ENCODE measurements at regions not wholly inside any gene's neighbourhood (a gene's known extent, or its start where the extent isn't known, plus 50 kb on each side); places are given as distances from the start of the nearest gene placed in this dataset.
"Not testable (repeated sequence)": the region's sequence is repeated elsewhere in the genome, so short reads cannot be mapped to it uniquely, and the experiment has no call there.

DNA sequence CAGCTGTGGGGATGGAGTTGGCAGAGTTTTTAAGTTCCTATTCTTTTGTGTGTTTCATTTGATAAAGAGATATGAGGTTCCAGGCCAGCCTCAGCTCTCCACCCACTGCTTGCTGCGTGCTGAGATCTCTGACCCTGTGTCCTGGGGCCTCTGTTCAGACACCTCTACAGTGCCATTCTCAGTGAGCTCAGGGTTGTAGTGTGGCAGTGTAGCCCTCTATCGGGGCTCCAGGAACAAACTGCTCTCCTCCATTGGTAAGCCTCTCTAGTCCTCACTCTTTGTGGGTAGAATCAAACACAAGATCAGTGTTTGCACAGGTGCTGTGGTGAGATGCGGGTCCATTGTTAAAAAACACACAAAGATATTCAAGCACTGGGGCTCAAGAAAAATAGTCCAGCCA lies 386.6 kb upstream of the RPS23 start:
- DNase-seq (ENCODE audit: low read depth in 4 of 4, low spot score in 3 of 4), result no peak

DNA sequence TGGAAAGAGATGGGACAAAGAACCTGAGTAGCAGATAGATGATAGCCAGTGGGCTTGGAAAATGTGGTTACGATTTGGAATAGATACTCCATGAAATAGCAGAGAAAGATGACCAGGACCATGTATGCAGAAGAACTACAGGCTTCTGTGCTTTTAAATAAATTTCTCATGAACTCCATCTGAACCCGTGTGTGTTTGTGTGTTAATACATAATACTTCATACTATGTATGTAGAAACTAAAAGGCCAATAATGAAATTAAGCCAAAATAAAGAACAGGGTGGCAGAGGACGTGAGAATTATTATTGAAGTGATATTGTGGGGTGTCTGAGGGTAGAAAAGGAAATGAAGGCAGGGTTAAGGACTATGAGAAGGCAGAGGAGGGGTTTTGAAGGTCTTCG lies 385.1 kb upstream of the RPS23 start:
- DNase-seq (ENCODE audit: low read depth in 4 of 4, low spot score in 3 of 4), result no peak

DNA sequence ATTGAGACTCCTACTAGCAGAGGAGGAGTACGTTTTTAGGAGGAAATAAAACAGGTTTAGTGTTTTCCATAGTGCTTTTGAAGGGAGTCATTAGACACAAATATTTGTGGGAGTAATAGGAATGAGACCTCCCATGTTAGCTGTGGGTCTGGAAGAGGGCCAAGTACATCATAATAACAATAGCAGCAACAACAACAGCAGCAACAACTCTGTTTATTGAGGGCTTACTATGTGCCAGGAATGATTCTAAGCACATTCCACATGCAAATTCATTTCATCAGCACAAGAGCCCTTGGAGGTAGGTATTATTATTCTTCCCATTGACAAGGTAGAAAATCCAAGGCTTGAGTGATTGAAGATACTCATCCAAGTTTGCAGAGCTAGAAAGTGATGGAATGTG lies 384.2 kb upstream of the RPS23 start:
- no peak for DNase-seq (ENCODE audit: low read depth in 4 of 4, low spot score in 3 of 4)

DNA sequence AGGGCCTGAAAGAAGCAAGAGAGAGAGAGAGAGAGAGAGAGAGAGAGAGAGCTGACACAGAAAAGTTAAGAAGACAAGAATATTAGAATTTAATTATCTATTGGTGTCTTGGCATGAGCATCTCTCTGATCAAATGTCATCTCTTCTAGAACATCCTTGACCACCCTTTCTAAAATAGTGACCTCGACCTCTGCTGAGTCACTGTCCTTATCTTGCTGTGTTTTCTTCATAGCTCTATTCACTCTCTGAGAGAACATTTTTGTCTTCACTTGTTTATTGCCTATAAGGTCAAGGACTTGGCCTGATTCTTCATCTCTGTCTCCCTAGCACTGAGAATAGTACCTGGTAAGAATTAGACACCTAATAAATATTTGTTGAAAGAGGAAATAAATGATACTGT lies 383.8 kb upstream of the RPS23 start:
- DNase-seq (ENCODE audit: low read depth in 4 of 4, low spot score in 3 of 4), result no peak

DNA sequence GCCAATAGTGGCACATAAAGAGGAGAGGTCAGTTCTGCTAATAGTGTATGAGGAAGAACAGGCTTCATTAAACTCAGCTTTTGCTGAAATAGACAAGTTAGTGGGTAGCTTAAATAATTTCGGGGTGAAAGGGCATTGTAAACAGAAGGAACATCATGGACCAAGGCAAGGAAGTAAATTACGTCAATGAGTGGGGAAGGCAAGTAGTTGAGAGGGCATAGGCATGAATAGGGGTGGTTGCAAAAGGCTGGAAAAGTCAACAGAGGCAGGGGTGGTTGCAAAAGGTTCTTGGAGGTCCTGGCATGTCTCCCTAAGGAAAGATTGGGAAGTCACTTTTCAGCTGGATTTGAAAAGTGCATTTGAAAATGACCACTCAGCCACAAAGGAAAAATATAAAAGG lies 383.3 kb upstream of the RPS23 start:
- no peak for DNase-seq (ENCODE audit: low read depth in 4 of 4, low spot score in 3 of 4)

DNA sequence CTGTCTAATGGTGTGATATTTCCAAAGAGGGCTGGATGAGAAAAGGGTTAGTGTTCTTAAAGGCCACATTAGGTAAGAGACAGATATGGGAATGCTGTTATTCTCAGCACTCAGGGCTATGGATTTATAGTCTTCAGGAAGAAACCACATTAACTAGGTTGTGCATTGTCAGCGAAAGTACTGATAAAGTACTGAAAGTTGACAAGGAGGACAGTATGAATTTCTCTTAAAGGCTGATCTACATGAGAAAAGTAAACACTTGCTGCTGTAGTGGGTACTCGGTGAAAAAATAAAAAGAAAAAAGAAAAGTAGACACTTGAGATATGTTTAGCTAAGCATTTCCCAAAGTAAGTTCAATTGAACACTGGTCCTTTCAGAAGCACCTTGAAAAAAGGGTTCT lies 381.0 kb upstream of the RPS23 start:
- DNase-seq (ENCODE audit: low read depth in 4 of 4, low spot score in 3 of 4), result no peak

DNA sequence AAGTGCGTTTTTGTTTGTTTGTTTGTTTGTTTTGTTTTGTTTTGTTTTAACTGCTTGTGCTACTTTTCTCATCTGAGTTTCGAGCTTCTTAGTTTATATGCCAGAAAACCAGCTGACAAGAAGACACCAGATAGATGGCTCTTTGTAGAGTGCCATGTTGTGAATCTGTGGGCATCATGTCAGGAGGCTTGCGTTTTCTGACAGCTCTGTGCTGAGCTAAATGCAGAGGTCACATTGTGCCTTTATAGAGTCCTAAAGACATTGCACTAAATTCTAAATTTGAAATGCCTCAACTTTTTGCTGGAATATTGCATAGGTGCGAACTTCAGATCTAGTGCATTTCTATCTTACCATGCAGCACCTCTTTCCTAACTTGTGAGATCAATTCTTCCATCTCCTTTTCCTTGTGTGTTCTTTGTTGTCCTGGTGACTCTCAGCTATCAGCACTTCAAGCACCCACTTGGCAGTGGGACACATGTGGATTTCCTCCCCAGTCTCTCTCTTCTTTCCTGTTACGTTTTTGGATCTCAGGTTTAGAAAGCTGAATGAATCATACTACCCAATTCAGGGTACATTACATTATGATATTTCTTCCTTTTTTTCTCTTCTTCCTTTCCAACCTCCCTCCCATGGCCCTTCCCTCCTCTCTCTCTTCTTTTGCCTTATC lies 379.0 kb upstream of the RPS23 start:
- no peak for DNase-seq (ENCODE audit: low read depth in 4 of 4, low spot score in 3 of 4)

DNA sequence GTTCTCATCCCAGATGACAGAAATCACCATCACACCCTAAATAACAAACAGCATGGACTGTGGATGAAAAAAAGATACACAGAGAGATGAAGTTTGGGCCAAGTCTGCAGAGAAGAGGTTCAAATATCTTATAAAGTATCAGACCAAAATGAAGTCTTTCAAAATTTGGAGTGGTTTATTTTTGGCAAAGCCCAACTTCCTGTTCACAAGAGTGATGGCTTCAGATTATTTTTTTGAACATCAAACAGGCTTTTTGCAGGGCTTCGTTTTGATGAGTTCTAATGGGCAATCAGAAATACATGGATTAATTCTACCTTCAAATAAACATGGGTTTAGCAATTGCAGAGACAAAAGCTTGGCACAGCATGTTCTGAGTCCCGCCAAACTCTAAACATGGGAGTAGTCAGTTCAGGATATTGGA lies 378.2 kb upstream of the RPS23 start:
- no peak for DNase-seq (ENCODE audit: low read depth in 4 of 4, low spot score in 3 of 4)

DNA sequence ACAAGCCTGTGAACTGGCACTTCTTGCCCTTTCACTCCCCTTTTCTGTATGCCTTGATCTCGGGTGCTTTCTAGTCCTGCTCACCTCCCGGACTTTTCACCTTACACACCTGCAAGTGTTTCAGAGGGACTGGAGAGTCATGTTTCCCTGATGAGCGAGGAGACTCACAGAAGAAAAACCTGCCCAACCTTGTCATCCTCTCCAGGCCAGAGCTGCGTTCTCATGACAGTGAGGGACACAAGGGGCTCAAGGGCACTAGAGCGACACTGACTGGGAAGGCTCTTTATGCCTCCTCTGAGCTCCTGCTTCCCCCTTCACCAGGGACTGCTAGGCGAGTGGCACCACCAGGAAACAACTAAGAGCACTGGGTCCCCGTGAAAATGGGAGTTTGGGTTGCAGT lies 376.9 kb upstream of the RPS23 start:
- DNase-seq (ENCODE audit: low read depth in 4 of 4, low spot score in 3 of 4), result no peak

DNA sequence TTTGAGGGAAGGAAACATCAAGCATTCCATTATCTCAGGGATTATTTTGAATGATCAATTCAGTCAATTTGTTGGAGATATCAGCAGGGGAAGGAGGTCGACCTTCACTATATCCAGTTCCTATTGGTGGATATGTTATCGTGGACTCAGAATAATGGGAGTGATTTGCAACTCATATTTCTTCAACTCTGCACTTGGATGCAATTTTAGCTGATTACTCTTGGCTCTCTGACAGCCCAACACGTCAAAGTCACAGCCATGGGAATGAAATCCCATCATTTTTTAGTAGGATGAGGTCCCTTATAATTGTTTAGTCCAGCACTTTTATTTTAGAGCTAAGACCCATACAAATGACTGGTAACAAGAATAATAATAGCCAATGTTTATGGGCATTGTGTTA lies 371.8 kb upstream of the RPS23 start:
- DNase-seq (ENCODE audit: low read depth in 4 of 4, low spot score in 3 of 4), result no peak

DNA sequence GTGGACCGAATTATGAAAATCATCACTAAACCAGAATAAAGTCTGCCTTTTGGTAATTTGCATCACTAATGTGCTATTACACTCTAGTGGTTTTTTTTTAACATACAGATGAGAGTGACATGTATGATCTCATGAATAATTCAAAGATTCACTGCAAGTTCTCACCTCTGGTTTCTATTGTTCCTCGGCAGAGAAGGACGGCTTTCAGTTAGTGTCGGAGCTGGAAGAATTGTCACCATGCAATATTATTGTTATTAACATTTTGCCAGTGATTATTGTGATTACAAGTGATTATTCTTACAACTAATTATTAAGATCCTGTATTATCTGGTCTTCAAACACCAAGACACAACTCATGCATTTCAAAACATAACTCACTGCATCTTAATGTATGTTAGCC lies 366.6 kb upstream of the RPS23 start:
- no peak for DNase-seq (ENCODE audit: low read depth in 4 of 4, low spot score in 3 of 4)

DNA sequence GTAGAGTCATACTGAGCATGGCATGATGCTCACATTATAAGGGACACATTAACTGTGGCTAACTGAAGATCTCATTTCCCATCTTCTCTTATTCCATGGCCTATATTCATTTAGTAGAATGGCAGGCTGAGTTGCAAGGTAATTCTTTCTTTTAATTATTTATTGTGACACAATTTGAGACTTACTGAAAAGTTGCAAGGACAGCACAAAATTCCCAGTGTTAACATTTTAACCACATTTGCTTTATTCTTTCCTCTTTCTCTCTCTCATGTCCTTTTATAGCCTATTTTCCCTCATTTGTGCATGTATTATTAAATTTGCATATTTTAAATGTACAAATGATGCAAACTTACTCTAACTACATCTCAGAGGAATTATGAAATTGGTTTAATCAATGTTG lies 366.1 kb upstream of the RPS23 start:
- no peak for DNase-seq (ENCODE audit: low read depth in 4 of 4, low spot score in 3 of 4)

DNA sequence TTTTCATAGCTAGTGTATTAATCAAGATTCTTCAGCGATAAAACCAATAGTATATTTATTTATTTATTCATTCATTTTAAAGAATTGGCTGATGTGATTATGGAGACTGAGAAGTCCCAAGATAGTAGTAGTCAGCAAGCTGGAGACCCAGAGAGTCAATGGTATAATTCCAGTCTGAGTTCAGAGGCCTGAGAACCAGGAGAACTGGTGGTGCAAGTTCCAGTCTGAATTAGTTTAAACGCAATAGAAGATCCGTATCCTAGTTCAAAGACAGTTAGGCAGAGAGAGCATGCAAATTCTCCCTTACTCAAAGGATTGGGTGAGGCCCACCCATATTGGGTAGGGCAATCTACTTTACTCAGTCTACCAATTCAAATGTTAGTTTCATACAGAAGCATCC lies 364.2 kb upstream of the RPS23 start:
- no peak for DNase-seq (ENCODE audit: low read depth in 4 of 4, low spot score in 3 of 4)

DNA sequence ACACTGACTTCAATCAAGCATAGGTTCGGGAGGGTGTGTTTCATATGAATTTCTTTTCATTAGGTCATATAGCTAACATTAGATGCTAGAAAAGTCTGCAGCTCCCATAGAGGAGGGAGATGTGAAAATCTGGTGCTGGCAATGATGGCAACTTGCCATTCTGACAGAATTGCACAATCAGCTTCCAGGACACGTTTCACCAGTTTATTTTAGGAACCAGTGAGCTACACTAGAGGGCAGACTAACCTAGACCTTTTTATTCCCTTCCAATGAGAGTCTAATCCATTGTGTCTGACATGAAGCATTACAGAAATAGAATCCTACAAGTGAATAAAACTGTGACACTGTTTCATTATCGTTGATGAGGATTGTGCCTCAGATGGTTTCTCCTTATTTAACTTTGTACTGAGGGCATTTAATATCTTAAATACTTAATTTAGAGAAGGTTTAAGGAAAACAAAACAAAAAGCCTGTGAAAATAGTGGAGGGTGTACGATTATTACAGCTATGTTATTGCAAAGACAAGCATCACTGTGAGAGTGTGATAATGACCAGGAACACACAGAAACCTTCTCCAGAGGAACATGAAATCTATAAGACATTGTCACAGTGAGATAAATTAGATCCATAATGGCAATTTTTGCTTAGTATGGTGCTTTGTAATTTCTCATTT lies 363.3 kb upstream of the RPS23 start:
- DNase-seq (ENCODE audit: low read depth in 4 of 4, low spot score in 3 of 4), result peak; percentile 60 to 76 (median 72)

DNA sequence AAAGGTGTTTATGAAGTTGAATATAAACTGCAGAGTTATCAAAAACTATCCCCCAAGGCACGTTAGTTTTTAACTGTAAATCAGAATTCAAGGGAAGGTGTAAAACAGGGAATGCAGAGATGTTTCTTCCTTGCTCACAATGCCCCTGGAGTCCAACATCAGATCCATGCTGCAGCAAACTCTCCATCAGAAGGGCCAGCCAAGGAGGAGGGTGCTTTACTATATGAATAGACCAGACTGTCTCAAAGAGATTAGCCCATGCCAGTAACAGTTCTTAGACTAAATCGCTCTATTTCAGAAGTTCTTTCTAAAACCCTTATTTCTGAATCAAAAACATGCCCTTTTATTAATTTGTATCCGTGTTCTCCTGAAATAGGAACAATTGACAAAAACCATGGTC lies 362.8 kb upstream of the RPS23 start:
- no peak for DNase-seq (ENCODE audit: low read depth in 4 of 4, low spot score in 3 of 4)

DNA sequence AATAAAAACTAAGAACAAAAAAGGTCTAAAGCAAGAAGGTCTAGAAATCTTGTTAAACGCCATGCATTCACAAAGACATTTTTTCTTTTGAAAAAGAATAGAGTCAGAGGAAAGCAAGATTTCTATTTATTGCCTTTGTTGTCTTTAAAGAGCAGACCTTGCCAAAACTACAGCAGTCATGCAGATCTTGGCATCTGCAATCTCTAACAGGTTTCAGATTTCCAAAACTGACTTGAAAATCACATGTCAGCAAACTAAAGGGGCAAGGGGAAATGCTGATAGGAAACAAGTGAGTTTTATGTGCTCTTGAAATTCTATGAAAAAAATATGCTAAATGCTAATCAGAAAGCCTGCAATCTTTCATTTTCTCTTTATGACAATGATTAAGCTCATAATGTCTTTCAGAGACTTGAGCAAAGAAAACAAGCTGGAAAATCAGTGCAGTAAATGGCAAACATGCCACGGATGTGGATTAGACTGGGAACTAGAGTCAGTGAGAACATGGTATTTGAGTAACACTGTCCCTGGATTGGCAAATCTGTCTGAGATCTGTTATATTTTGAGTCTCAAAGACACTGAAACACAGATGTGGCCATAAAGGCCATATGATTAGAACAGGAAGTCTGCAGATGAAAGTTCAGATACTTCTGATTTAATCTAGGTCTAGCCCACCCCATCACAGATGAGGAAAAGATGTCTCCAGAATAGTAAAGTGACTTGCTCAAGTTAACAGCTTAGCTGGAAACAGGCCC lies 361.4 kb upstream of the RPS23 start:
- no peak for DNase-seq (ENCODE audit: low read depth in 4 of 4, low spot score in 3 of 4)

DNA sequence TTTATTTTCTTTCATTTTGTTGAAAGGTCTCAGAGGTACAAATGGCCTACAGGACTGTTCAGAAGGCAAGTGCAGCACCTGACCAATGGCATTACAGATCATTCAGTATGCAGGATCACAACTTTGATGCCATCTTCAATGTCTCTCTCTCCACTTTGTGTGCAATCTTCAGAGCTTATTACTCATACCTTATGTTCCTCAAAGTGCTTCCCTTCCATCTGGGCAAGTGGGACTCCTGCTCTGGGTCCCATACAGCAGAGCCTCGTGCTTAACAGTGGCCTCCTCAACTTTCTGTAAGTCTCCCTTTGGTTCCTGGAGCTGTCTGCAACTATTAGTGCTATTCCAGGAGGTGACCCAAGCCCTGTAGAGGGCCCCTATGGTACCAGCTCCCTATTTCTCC lies 358.4 kb upstream of the RPS23 start:
- DNase-seq (ENCODE audit: low read depth in 4 of 4, low spot score in 3 of 4), result no peak

DNA sequence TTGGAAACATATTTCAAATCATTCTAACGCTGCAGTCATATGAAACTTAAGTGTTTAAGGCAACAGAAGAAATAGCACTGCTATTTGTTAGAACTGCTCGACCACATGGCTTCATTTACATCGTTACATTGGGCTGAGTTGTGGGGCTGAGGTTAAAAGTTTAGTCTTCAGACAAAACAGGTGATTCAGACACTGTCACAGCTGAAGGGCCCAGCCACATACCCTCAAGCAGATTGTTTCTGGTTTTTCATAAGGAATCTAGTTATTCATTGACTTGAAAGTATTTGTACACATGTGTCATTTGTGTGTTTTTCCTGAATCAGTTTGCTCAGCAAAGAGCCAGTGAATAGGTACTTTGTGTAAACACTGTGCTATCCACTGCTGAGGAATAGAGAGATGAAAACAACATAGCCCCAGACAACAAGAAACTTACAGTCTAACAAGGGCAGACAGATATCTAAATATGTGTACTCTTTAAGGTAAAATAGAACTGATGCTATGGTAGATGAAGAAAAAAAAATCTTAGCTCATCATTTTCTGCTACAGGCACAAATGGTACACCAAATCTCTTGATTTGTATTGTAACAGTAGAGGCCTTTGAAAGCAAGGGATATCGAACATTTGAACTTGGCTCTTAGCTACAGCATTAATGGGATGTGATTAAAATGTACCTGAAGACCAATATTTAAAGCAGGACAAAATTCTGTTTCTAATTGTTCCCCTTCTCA lies 357.6 kb upstream of the RPS23 start:
- peak in 3 of 4 donors; percentile 32 to 52 (median 47) for DNase-seq (ENCODE audit: low read depth in 4 of 4, low spot score in 3 of 4)

DNA sequence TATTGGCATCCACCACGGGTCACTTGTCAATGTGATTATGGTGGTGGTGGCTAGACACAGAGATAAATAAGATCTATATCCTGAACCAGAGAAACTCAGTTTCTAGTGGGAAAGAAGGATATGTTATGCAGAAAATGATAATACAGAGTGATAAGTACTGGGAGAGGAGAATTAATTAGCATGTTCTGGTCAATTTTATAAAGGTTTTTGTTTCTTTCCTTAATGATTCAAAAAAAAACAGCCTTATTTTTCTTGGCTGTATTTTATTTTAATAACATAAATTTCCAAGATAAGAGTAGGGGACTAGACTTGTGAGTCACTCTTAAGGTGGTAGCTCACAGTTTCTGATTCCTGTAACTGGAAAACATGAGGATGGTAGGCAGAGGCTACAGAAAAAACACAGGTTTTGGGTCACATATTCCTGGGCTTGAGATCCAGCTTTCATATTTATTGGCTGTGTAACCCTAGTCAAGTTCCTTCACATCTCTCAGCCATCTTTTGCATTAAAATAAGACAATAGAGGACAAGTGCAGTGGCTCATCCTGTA lies 350.3 kb upstream of the RPS23 start:
- DNase-seq (ENCODE audit: low read depth in 4 of 4, low spot score in 3 of 4), result no peak

DNA sequence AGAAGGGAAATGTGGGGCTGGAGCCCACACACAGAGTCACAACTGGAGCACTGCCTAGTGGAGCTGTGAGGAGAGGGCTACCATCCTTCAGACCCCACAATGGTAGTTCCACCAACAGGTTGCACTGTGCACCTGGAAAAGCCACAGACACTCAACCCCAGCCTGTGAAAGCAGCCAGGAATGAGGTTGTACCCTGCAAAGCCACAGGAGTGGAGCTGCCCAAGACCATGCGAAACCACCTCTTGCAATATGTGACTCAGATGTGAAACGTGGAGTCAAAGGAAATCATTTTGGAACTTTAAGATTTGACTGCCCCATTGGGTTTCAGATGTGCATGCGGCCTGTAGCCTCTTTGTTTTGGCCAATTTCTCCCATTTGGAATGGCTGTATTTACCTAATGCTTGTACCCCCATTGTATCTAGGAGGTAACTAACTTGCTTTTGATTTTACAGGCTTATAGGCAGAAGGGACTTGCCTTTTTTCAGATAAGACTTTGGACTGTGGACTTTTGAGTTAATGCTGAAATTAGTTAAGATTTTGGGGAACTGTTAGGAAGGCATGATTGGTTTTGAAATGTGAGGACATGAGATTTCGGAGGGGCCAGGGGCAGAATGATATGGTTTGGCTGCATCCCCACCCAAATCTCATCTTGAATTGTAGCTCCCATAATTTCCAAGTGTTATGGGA lies 348.9 kb upstream of the RPS23 start:
- DNase-seq (ENCODE audit: low read depth in 4 of 4, low spot score in 3 of 4), result not testable (repeated sequence)

Data from right renal pelvis (tissue), 4 donors.